K562 (cell line): ENCODE measurements at regions not wholly inside any gene's neighbourhood (a gene's known extent, or its start where the extent isn't known, plus 50 kb on each side); places are given as distances from the start of the nearest gene placed in this dataset.

Source experiments
- ATAC-seq: fragments of 200-7000 bp; cut with Tn5 transposase; 3 replicates; pipeline ENCODE4 v1.9.1; 2020; ENCODE audit warnings: moderate library complexity
- BruUV-seq: library from RNA; stranded (reverse); fragments of 400-500 nt; replicated peaks from 2 replicates; lab custom pipeline; 2021; lab: Mats Ljungman, UMichigan
- CTCF ChIA-PET: fragments of 300-600 bp; formaldehyde crosslinking; extraction: SDS; loops from one replicate; lab custom pipeline; 2021; ENCODE audit warnings: low intra/inter-chr PET ratio; lab: Yijun Ruan, JAX
- POLR2A ChIA-PET: fragments of 300-600, 350-650 bp; sonication (Branson Sonifier 250); formaldehyde crosslinking; extraction: SDS; loops from one replicate; lab custom pipeline; 2021; ENCODE audit warnings: antibody characterized with exemption, inconsistent platforms; lab: Yijun Ruan, JAX
- DNase-seq, 4 experiments: peaks; one replicate each; pipeline versions ENCODE4 v3.0.0 to v3.0.0-alpha.2; 2011 to 2018; ENCODE audit warnings: low spot score in 3 of 4, mixed read lengths in 3 of 4; ENCODE audit errors: extremely low read depth in 1 of 4
- FAIRE-seq: peaks from 2 replicates; lab custom pipeline; 2011; peaks lifted over from hg19 to GRCh38; lab: Jason Lieb, UNC
- H2AFZ ChIP-seq: 2 replicates; pipeline ENCODE4 v1.6.0; 2011; ENCODE audit warnings: low read depth, low read length, control low read depth, inconsistent platforms
- H3K27ac ChIP-seq: fragments of 200-600 bp; 3 replicates; pipeline ENCODE4 v1.8.0; 2011; ENCODE audit warnings: low read depth, mild to moderate bottlenecking, control low read depth, inconsistent platforms, low read length, moderate library complexity, mixed read lengths; ENCODE audit errors: extremely low read depth
- H3K27me3 ChIP-seq, 2 experiments: fragments of 300-600 bp in 1 of 2; 2 replicates in 1 of 2; 3 replicates in 1 of 2; pipeline versions ENCODE4 v1.6.0 to v1.8.0; 2011; ENCODE audit warnings: inconsistent platforms in 2 of 2, low read length in 2 of 2, mild to moderate bottlenecking in 1 of 2, mixed read lengths in 1 of 2, moderate library complexity in 1 of 2; ENCODE audit not compliant: control insufficient read depth in 2 of 2, insufficient read depth in 2 of 2
- H3K36me3 ChIP-seq: fragments of 300-600 bp; 3 replicates; pipeline ENCODE4 v1.8.0; 2011; ENCODE audit warnings: mild to moderate bottlenecking, low read length, inconsistent platforms; ENCODE audit not compliant: control insufficient read depth, insufficient read depth
- H3K4me1 ChIP-seq, 2 experiments: fragments of 200-600 bp in 1 of 2; replicated peaks in 1 of 2; 2 replicates in 1 of 2; 3 replicates in 1 of 2; pipeline versions ENCODE4 v1.5.1 to v1.8.0; 2011; ENCODE audit warnings: inconsistent platforms in 2 of 2, low read length in 2 of 2, mild to moderate bottlenecking in 1 of 2, mixed read lengths in 1 of 2, moderate library complexity in 1 of 2; ENCODE audit not compliant: control insufficient read depth in 2 of 2, insufficient read depth in 2 of 2
- H3K4me2 ChIP-seq: 2 replicates; pipeline ENCODE4 v1.6.1; 2011; ENCODE audit warnings: low read length, control low read depth, inconsistent platforms, mixed read lengths; ENCODE audit not compliant: insufficient read depth
- H3K4me3 ChIP-seq: fragments of 200-600 bp; sonication (generic), shearing (Covaris generic); 2 replicates; pipeline ENCODE4 v1.5.1; 2016; ENCODE audit warnings: control low read depth, inconsistent platforms
- H3K79me2 ChIP-seq: fragments of 200-600 bp; 3 replicates; pipeline ENCODE4 v1.8.0; 2011; ENCODE audit warnings: low read length, inconsistent platforms; ENCODE audit not compliant: control insufficient read depth, insufficient read depth
- H3K9ac ChIP-seq, 2 experiments: 2 replicates each; pipeline versions ENCODE4 v1.6.0 to v1.6.1; 2011; ENCODE audit warnings: low read depth in 2 of 2, low read length in 2 of 2, control low read depth in 1 of 2, inconsistent platforms in 1 of 2, mild to moderate bottlenecking in 1 of 2, mixed read lengths in 1 of 2; ENCODE audit not compliant: insufficient read depth in 1 of 2
- H3K9me1 ChIP-seq: one replicate; pipeline ENCODE4 v1.6.0; 2011; ENCODE audit warnings: inconsistent platforms, mild to moderate bottlenecking, low read length, moderate library complexity; ENCODE audit not compliant: control insufficient read depth, insufficient read depth
- H3K9me3 ChIP-seq: replicated peaks from 2 replicates; pipeline ENCODE4 v1.5.1; 2011; ENCODE audit warnings: low read depth, low read length, inconsistent platforms; ENCODE audit not compliant: control insufficient read depth, insufficient read depth
- H4K20me1 ChIP-seq: replicated peaks from 2 replicates; pipeline ENCODE4 v1.6.1; 2011; ENCODE audit warnings: low read length, inconsistent platforms, mixed read lengths; ENCODE audit not compliant: control insufficient read depth, insufficient read depth
- BMI1 ChIP-seq: fragments of 150-350 bp; IDR thresholded peaks from 2 replicates; pipeline ENCODE4 v1.6.1; 2014; ENCODE audit warnings: low read length
- BRD4 ChIP-seq: fragments of 200-600 bp; sonication (generic); IDR thresholded peaks from 2 replicates; pipeline ENCODE4 v1.6.1; 2017; ENCODE audit warnings: inconsistent platforms
- FOXK2 ChIP-seq, 2 experiments: fragments of 450-650 bp; IDR thresholded peaks in 1 of 2; conservative IDR thresholded peaks in 1 of 2; 2 replicates each; pipeline ENCODE4 v1.6.1; 2016; ENCODE audit warnings: low read depth in 2 of 2, mild to moderate bottlenecking in 1 of 2
- FOXP4 ChIP-seq: sonication (generic); formaldehyde crosslinking; IDR thresholded peaks from 2 replicates; pipeline ENCODE4 v1.8.0; 2022; ENCODE audit warnings: mild to moderate bottlenecking, missing genetic modification reagents, borderline replicate concordance
- IRF2 ChIP-seq: sonication (generic); formaldehyde crosslinking; IDR thresholded peaks from 2 replicates; pipeline ENCODE4 v1.8.1; 2022; ENCODE audit warnings: mild to moderate bottlenecking, missing genetic modification reagents
- MNT ChIP-seq, 2 experiments: fragments of 450-650 bp; conservative IDR thresholded peaks; 2 replicates each; pipeline ENCODE4 v1.6.1; 2017; ENCODE audit warnings: mild to moderate bottlenecking in 2 of 2, moderate library complexity in 2 of 2
- MYBL2 ChIP-seq, 2 experiments: fragments of 450-650 bp in 1 of 2; sonication (generic) in 1 of 2; formaldehyde crosslinking in 1 of 2; IDR thresholded peaks; 2 replicates each; pipeline versions ENCODE4 v1.6.1 to v1.8.1; 2017 to 2022; ENCODE audit warnings: borderline replicate concordance in 1 of 2, inconsistent platforms in 1 of 2, low read depth in 1 of 2, mild to moderate bottlenecking in 1 of 2, missing genetic modification reagents in 1 of 2, moderate library complexity in 1 of 2
- NFE2L1 ChIP-seq: fragments of 450-650 bp; IDR thresholded peaks from 2 replicates; pipeline ENCODE4 v1.6.1; 2016; ENCODE audit warnings: missing genetic modification characterization, low read depth, mild to moderate bottlenecking, missing compliant biosample characterization, moderate library complexity, borderline replicate concordance
- RBM17 ChIP-seq: fragments of 200-400 bp; formaldehyde crosslinking; IDR thresholded peaks from 2 replicates; pipeline ENCODE4 v1.6.1; 2017; ENCODE audit warnings: low read depth, mild to moderate bottlenecking, low read length, borderline replicate concordance
- RBM25 ChIP-seq: fragments of 200-400 bp; formaldehyde crosslinking; IDR thresholded peaks from 2 replicates; pipeline ENCODE4 v1.6.1; 2018; ENCODE audit warnings: low read length, low read depth, moderate library complexity; ENCODE audit not compliant: severe bottlenecking
- TAF1 ChIP-seq: IDR thresholded peaks from 2 replicates; pipeline ENCODE4 v1.6.1; 2011; ENCODE audit warnings: mild to moderate bottlenecking, low read length, moderate library complexity; ENCODE audit not compliant: insufficient read depth, control insufficient read depth, severe bottlenecking; ENCODE audit errors: extremely low read depth
- ZNF253 ChIP-seq: fragments of 250-450 bp; sonication (Bioruptor Pico); conservative IDR thresholded peaks from 2 replicates; pipeline ENCODE4 v1.6.1; 2021; ENCODE audit warnings: mild to moderate bottlenecking
- ZNF274 ChIP-seq: IDR thresholded peaks from 2 replicates; pipeline ENCODE4 v1.6.1; 2011; ENCODE audit warnings: low read depth, mild to moderate bottlenecking, low read length, moderate library complexity, borderline replicate concordance
- ZNF436 ChIP-seq: fragments of 250-450, 450-650 bp; sonication (Bioruptor Pico); formaldehyde crosslinking; IDR thresholded peaks from 2 replicates; pipeline ENCODE4 v1.7.0; 2020; ENCODE audit warnings: mild to moderate bottlenecking
- ZNF740 ChIP-seq, 3 experiments: fragments of 200-800 bp in 1 of 3; sonication (Bioruptor generic) in 1 of 3; sonication (generic) in 1 of 3; formaldehyde crosslinking in 1 of 3; IDR thresholded peaks; 2 replicates each; pipeline versions ENCODE4 v1.6.1 to v1.8.0; 2016 to 2022; ENCODE audit warnings: mild to moderate bottlenecking in 2 of 3, missing compliant biosample characterization in 2 of 3, missing genetic modification characterization in 2 of 3, missing genetic modification reagents in 1 of 3
- ZNF79 ChIP-seq: fragments of 250-450 bp; sonication (Bioruptor Pico); IDR thresholded peaks from 2 replicates; pipeline ENCODE4 v1.4.0; 2020; ENCODE audit warnings: low read depth, mild to moderate bottlenecking, moderate library complexity
- in situ Hi-C: fragments of 300-500 bp; cut with MboI; formaldehyde crosslinking; loops from 4 replicates; pipeline ENCODE4 v1.15.0; 2018; ENCODE audit warnings: inconsistent platforms, mixed read lengths
- intact Hi-C: fragments of 100-400 bp; cut with micrococcal nuclease; formaldehyde crosslinking; loops from 2 replicates; pipeline ENCODE4 v1.14.2; 2022

GRCh38 chr4:143127621-143128020, 57.1 kb upstream of the USP38 start:
- Histone ChIP-seq H3K79me2 (no peaks in the 10 kb centered on the region), H3K27me3 (no peaks in the 10 kb centered on the region; a peak in 1 of 5 replicates), H3K4me2 (no peak overlapping the region), H3K9ac (no peak overlapping the region), H3K9me3 (no peaks in the 10 kb centered on the region), H3K9me1 (no peaks in the 10 kb centered on the region), H3K4me1 (no peaks in the 10 kb centered on the region), H3K27ac (no peak overlapping the region), H2AFZ (no peak overlapping the region), H3K36me3 (no peaks in the 10 kb centered on the region), H4K20me1 (no peaks in the 10 kb centered on the region), H3K4me3 (no peak overlapping the region)
- no peak for TF ChIP-seq IRF2 (CRISPR knock-in tag)
- no peak for TF ChIP-seq BMI1
- TF ChIP-seq NFE2L1 = no peak
- no peak for TF ChIP-seq ZNF274
- TF ChIP-seq ZNF79 (CRISPR knock-in tag) = no peak
- TF ChIP-seq BRD4 = no peak
- TF ChIP-seq RBM25 = no peak
- TF ChIP-seq FOXK2 (conservative IDR thresholded peaks at IDR 0.05 in 1 of 2, IDR thresholded peaks at IDR 0.05 in 1 of 2; ENCODE audit: low read depth in 2 of 2) = no peak
- no peak for TF ChIP-seq ZNF436 (CRISPR knock-in tag)
- no peak for TF ChIP-seq TAF1
- no peak for TF ChIP-seq RBM17
- no peak for TF ChIP-seq MYBL2 (IDR thresholded peaks at IDR 0.05; ENCODE audit: low read depth)
- TF ChIP-seq MYBL2 (CRISPR knock-in tag; IDR thresholded peaks at IDR 0.05; ENCODE audit: borderline replicate concordance) = no peak
- no peak for TF ChIP-seq FOXP4
- TF ChIP-seq MNT (conservative IDR thresholded peaks at IDR 0.05) = no peak
- no peak for TF ChIP-seq ZNF253 (CRISPR knock-in tag)
- TF ChIP-seq ZNF740 (CRISPR knock-in tag; IDR thresholded peaks at IDR 0.05) = no peak
- TF ChIP-seq ZNF740 (tag; IDR thresholded peaks at IDR 0.05) = no peak
- ChIA-PET CTCF (no interaction called here), POLR2A (no interaction called here)
- intact Hi-C loops = no loop called here
- ATAC-seq (no peak), DNase-seq (no peak), FAIRE-seq (no peak)
- BruUV-seq = no TSS peak
- in situ Hi-C loops = no loop called here
